ENCODE measurements at regions not wholly inside any gene's neighbourhood (a gene's known extent, or its start where the extent isn't known, plus 50 kb on each side); places are given as distances from the start of the nearest gene placed in this dataset.

DNA sequence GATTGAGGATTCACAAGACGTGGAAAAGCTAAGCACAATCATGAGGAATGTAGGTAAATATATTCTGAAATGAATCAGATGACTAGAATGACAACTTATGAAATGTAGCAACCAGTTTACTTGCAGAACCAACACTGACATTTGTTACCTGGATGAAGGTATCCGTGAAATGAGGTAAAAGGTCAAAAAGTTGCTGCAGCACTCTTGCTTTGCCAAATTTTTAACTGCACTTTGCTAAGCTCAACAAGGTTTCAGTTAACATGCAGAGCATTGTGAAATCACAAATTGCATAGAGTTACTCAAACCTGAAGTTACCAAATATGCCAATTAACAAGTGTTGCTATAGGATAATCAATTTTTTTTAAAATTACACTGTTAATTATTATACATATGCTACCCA is 1280.1 kb downstream of the KCNT2 start:
- DNase-seq: no peak

DNA sequence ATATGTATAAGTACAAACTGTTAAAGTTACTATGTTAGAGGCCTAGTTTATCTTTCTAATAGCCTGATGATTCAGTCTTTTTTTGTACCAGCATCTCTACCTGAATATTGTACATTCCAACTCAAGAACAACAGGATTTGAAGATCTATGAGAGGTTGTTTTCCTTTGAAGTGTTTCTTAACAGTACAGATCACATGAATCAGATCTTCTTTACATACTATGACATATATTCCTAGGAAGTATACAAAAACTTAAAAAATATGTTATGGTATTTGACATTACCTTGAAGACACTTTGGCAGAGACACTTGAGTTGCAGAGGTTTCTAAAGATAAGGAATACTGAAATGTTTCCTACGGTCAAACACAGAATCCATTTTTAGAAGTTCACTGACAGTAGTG is 1280.9 kb downstream of the KCNT2 start:
- DNase-seq: no peak

DNA sequence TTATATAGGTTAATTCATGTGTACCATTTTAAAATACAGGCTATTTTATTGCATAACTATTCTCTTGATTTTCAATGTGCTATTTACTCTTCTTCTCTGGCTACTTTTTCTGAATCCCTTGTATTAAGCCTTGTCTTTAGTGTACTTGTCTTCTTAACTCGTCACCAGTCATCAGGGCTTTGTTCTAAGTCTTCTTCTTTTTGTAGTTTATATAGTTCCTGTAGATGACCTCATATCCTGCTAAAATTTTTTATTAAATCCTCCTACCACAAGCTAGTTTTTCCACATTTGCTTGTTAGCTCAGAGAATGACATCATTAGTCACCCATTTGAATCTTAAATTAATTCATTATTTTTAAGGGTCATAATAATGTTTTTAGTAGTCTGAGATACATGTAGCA is 1281.9 kb downstream of the KCNT2 start:
- no peak for DNase-seq

GRCh38 chr1:195325181-195325580 is 1283.1 kb downstream of the KCNT2 start:
- DNase-seq: no peak

DNA sequence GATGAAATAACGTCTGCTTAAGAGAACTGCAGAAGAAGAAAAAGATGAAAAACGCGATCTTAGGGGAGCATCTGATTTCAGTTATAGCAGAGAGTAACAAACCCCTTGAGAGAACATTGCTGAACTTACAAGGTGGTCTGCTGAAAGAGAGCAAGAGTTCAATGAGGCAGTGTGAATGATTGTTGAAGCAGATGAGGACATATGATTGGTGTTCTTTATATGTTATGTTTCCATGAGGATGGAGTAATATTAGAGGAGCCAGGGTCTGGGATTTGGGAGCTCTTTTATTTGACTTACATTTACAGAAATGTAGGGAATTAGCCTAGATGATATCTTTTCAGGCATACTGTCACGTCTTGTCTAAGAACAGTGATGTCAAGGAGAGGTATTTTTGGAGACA is 1302.0 kb downstream of the KCNT2 start:
- DNase-seq: no peak

DNA sequence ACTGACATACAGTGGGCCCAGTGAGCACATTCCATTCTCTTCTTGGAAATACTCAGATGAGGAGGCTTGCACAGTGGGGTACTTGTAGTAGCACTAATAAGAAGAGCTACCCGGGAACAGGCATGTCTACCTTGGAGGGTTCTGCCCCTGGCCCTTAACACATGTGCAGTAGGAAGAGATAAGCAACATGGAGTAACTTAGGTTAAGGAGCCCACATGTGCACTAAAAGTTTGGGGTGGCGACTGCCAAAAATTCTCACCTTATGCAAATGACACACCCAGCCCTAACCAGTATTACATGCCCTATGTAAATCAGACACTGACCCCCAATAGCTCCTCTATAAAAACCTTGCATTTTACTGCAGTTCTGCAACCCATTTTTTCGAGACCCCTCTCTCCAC is 1313.3 kb downstream of the KCNT2 start:
- DNase-seq: no peak

DNA sequence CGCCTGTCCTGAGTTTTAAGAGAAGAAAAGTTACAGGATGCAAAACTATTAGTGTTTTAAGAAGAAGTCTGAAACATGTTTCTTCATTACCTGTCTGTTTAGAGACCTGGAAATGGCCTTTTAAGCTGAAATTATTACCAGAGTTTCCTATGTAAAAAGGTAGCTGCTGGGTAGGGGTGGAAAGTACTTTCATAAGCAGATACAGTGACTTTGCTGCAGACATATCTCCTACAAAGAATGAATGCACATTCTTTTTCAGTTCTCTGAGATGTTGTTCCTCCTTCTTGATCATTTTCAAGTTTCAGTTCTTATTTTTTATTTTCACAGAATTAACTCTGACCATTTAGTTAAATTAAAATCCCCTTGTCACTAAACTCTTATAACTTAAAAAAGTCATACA is 1329.6 kb downstream of the KCNT2 start:
- DNase-seq: no peak

GRCh38 chr1:195275710-195276109 is 1332.5 kb downstream of the KCNT2 start:
- no peak for DNase-seq

- DNase-seq: no peak
Observed at GRCh38 chr1:195251900-195252299, 1356.3 kb downstream of the KCNT2 start.

DNA sequence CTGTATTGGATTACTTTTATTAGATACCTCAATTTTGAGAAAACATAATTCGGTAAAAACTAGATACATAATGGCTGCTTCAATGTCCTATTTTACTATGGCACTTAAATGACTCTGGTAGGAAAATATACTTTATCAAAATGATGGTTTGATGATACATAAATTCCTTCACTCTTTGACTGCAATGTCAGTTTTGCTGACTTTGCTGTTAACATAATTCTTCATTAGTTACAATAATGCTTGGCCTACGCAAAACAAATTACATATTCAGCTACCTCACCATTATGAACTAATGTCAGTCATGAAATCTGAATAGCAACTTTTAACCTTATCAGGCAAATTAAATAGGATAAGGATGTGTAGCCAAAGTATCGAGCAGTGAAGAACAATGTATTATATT is 1364.7 kb downstream of the KCNT2 start:
- no peak for DNase-seq

DNA sequence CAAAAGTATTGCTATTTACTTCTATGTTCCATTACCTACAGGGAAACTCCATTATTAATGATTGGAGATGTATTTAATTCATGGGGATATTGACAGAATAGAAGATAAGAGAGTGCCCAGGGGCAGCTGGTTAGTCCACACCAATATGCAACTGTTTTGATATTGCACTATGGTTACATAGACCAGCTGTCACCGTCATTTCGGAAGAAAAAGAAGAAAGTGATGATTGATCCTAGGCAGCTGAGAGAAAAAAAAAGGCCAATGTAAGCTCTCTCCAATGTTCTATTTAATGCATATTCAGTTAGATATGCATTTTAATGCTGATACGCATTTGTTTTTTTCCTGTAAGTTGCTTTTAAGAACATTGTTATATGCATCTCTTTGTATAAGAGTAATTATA is 1367.2 kb downstream of the KCNT2 start:
- DNase-seq: no peak

DNA sequence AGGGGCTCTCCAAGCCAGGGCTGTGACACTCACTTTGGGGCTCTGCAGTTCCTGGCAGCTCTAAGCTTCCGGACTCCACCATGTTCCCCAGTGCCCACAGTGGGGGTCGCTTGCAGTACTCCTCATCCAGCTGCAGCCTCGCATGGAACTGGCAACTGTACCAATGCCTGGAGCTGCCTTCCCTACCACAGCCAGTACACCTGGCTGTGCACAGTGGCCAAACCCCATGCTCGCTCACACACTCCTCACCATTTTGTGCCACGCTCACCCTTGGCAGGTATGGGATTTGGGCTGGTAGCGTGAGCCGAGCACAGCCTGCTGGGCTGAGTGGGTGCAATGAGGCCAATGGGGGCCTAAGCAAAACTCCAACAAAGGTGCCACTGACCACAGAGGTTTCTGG is 1369.9 kb downstream of the KCNT2 start:
- no peak for DNase-seq

DNA sequence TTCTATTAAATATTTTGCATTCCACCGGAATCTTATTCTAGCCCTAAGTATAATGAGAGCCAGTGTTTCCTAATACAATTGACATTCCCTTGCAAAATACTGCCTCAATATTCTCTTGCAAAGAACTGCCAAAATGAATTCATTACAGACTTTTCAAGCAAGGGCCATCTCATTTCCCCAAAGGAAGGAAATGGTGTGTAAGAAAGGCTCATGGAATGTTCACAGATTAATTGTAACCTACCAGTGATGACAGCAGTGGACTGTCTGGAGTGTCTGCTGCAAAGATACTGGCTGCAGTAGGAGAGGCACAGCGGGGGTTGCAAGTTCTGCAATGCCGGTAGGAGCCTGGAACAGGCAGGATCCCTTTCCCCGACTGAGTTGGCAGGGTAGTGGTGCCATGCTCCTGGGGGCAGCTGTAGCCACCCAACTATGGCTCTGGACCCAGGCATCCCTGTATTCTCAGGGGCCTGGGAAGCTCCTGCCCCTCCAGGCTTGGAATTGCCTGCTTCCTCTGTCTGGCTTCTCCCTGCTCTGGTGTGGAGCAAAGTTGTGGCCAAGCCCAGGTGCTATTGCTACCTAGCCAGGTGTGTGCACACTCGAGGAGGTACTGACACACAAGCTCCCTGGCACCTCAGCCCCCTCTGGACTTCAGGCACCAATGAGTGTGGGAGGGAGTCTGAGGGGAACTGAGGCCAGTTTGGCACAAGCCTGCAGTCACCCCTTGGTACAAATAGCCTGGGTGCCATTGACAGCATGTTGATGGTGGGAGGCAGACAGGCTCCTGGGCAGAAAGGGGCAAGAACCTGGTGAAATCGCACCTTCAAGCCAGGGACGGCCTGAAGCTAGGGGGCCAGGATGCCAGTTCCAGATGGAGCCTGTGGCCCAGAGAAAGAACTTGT is 1371.0 kb downstream of the KCNT2 start:
- no peak for DNase-seq

DNA sequence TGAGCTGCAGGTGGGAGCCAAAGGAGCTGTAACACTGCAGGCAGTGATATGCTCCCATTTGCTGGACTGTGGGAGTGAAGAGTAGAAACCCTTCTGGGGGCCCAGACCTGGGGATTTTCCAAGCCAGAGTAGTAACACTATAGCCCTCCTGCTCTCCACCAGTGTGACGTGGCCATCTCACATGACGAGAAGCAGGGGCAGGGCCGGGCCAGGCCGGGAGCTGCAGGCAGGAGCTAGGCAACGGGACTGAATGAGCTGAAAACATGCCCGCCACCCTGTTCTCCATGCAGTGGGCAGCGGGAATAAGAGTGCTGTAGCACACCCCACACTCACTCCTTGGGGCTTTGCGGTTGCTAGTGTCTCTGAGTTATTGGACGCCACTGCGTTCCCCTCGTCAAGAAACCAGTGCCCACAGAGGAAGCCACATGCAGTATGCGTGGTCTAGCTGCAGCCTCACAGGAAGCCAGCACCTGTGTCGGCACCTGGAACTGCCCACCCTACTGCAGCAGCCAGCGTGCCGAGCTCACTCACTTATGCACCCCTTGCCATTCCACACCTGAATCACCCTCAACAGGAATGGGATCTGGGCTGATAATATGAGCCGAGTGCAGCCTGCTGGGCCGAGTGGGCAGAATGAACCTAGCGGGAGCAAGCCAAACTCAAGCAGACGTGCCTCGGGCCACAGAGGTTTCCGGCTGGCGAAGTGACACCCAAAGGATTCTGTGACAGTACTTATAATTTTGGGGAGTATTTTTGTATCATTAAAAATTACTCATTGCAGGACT is 1389.6 kb downstream of the KCNT2 start:
- no peak for DNase-seq

GRCh38 chr1:195202241-195202640 is 1406.0 kb downstream of the KCNT2 start:
- peak; percentile 72 for DNase-seq

GRCh38 chr1:195200772-195201171 is 1407.5 kb downstream of the KCNT2 start:
- no peak for DNase-seq

GRCh38 chr1:195197116-195197515 is 1411.1 kb downstream of the KCNT2 start:
- no peak for DNase-seq

DNA sequence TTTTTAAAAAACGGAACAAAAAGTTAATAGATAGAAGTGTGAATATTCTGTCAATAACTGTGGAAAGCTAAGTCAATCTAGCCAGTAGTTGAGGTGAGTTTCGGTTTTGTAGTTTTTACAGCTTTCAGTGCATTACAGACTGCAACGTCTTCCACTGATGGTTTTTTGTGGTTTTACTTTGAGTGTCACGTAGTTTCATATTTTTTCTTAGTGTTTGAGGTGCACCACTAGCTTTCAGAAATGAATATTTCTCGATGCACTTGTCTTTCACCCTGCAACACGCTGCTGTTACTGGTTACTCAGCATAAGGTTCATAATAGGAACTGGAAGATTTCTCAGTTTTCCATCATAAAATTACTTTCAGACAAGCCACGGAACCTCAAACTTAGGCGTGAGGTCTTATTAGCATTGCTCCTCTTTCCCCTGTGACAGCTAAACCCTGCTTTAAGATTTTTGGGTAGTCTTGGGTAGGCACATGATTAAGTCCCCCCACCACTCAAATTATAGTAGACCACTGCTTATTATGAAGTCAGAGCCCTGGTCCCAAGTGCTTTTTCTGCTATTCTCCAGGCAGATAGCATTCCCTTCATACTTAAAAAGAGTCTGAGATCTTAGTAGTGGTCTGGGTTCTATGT is 1412.7 kb downstream of the KCNT2 start:
- no peak for DNase-seq

DNA sequence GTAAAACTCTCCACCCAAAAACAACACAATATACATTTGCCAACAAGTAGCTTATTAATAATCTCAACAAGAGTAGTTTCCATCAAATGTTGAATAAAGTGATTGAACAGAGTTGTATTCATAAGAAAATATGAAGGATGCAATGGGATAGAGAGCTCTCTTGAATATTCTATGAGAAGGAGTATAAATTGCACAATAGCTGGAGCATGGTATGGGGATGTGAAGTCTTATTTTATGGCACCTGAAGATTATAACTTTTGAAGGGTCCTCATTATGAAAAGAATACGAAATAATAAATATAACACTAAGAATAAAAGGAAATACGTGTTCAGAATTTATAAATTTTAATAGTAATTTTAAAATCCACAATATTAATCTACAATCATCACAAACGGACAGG is 1415.1 kb downstream of the KCNT2 start:
- no peak for DNase-seq

- DNase-seq: no peak
Observed at GRCh38 chr1:195188821-195189220, 1419.4 kb downstream of the KCNT2 start.

DNA sequence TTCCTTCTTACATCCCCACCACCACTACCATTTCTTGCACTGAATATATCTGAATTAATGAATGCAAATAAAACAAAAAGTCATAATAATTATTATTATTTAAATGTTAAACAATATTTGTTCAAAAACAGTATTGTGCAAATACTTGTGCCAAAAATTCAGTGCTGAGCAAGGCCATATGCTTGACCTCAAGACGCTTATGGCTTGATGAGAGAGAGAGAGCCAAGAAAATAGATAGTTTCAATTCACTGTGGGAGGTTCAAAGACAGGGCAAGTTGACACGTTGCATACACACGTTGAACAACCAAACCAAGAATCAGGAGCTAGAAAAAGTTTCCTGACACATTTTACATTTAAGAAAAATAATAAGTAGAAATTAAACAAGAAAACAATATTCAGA is 1421.7 kb downstream of the KCNT2 start:
- no peak for DNase-seq

GRCh38 chr1:195185736-195186135 is 1422.5 kb downstream of the KCNT2 start:
- DNase-seq: no peak

- no peak for DNase-seq
Observed at GRCh38 chr1:195185321-195185720, 1422.9 kb downstream of the KCNT2 start.

DNA sequence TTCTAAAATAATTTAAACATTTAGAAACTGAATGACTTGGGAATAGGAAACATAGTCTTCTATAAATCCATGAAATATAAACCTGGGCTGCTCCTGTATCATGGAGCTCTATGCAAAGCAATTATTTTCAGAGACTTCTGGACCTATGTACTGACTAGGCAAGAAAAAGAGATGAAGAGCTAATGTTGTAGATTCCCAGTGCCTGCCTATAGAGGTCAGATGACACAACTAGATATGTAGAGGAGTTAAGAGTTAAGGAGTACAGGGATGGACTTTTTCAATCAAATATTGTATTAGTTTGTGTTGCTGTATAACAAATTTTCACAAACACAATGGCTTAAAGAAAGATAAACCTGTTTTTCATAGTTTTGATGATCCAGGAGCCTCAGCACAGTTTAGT is 1434.5 kb downstream of the KCNT2 start:
- no peak for DNase-seq
